Superior temporal gyrus (tissue), 1 donor: ENCODE measurements at regions not wholly inside any gene's neighbourhood (a gene's known extent, or its start where the extent isn't known, plus 50 kb on each side); places are given as distances from the start of the nearest gene placed in this dataset.
A peak's percentile ranks its signal among the peaks of the same experiment; 100 is the strongest.
"Not testable (repeated sequence)": the region's sequence is repeated elsewhere in the genome, so short reads cannot be mapped to it uniquely, and the experiment has no call there.

Experiments used
- DNase-seq: peaks from one replicate; pipeline ENCODE4 v3.0.0-alpha.2; 2016; ENCODE audit errors: extremely low spot score

GRCh38 chr6:153563001-153563400 is 431.9 kb upstream of the RGS17 start:
- DNase-seq, result no peak

GRCh38 chr6:153553627-153554026 is 422.5 kb upstream of the RGS17 start:
- DNase-seq, result no peak

GRCh38 chr6:153539602-153540001 is 408.5 kb upstream of the RGS17 start:
- DNase-seq, result no peak

- DNase-seq, result no peak
Measured at GRCh38 chr6:153538491-153538890, 407.4 kb upstream of the RGS17 start.

- no peak for DNase-seq
Measured at GRCh38 chr6:153537422-153537821, 406.3 kb upstream of the RGS17 start.

GRCh38 chr6:153526479-153526878 is 395.4 kb upstream of the RGS17 start:
- DNase-seq, result no peak

GRCh38 chr6:153525998-153526397 is 394.9 kb upstream of the RGS17 start:
- no peak for DNase-seq

GRCh38 chr6:153523390-153523789 is 392.3 kb upstream of the RGS17 start:
- DNase-seq, result no peak

- DNase-seq, result peak; percentile 68
Measured at GRCh38 chr6:153511896-153512496, 380.9 kb upstream of the RGS17 start.

- DNase-seq, result no peak
Measured at GRCh38 chr6:153503810-153504209, 372.7 kb upstream of the RGS17 start.

GRCh38 chr6:153493501-153493900 is 362.4 kb upstream of the RGS17 start:
- DNase-seq, result no peak

- no peak for DNase-seq
Measured at GRCh38 chr6:153489479-153489878, 358.4 kb upstream of the RGS17 start.

GRCh38 chr6:153488267-153488666 is 357.2 kb upstream of the RGS17 start:
- no peak for DNase-seq

GRCh38 chr6:153485072-153485471 is 354.0 kb upstream of the RGS17 start:
- no peak for DNase-seq

GRCh38 chr6:153484056-153484455 is 353.0 kb upstream of the RGS17 start:
- DNase-seq, result no peak

GRCh38 chr6:153476243-153476642 is 345.2 kb upstream of the RGS17 start:
- DNase-seq, result no peak

GRCh38 chr6:153465050-153465449 is 334.0 kb upstream of the RGS17 start:
- DNase-seq, result no peak

GRCh38 chr6:153449279-153449678 is 318.2 kb upstream of the RGS17 start:
- no peak for DNase-seq

- DNase-seq, result not testable (repeated sequence)
Measured at GRCh38 chr6:153442749-153443148, 311.7 kb upstream of the RGS17 start.

GRCh38 chr6:153442096-153442495 is 311.0 kb upstream of the RGS17 start:
- DNase-seq, result no peak

GRCh38 chr6:153437193-153437592 is 306.1 kb upstream of the RGS17 start:
- DNase-seq, result no peak

GRCh38 chr6:153436351-153436750 is 305.3 kb upstream of the RGS17 start:
- DNase-seq, result no peak

- no peak for DNase-seq
Measured at GRCh38 chr6:153435787-153436186, 304.7 kb upstream of the RGS17 start.

GRCh38 chr6:153425536-153425935 is 294.5 kb upstream of the RGS17 start:
- no peak for DNase-seq
